ENCODE measurements at regions not wholly inside any gene's neighbourhood (a gene's known extent, or its start where the extent isn't known, plus 50 kb on each side); places are given as distances from the start of the nearest gene placed in this dataset.

DNA sequence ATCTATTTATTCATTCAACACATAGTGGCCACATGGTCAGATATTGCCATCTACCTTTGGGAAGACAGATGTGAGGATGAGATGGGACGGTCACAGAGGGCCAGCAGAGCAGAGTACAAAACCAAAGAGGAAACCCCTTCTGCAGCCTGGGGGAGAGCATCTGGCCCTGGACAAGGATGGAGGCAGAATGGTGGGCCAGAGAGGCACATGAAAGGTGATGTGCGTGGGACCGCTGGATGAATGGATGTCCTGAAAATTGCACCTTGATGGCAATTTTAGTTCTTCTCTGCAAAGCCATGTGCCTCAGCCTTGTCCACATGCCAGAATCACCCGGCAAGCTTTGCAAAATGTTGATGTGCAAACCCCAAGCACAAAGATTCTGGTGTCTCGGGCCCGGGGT is 77.4 kb upstream of the CD93 start:
- no peak for DNase-seq

DNA sequence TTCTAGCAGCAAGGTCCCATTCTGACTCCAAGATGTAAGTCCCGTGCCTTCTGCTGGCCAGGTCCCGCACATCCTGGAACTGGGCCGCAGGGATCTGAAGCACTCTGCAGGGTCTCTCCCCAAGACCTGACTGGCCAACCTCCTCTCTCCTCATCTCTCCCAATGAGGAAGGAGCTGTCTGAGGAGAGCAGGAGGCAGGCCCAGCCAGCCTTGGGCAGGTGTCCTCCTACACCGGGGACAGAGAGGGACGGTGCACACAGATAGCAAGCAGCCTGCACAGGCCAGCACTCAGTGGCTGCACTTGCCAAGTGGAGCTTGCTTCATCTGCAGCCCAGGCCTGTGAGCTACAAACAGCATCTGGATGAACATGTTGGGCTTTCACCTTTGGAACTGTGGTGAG is 76.8 kb upstream of the CD93 start:
- DNase-seq, result no peak

GRCh38 chr20:23161968-23162696 is 76.0 kb upstream of the CD93 start:
- peak; percentile 97 for DNase-seq

- no peak for DNase-seq
Measured at GRCh38 chr20:23161244-23161891, 75.2 kb upstream of the CD93 start.

DNA sequence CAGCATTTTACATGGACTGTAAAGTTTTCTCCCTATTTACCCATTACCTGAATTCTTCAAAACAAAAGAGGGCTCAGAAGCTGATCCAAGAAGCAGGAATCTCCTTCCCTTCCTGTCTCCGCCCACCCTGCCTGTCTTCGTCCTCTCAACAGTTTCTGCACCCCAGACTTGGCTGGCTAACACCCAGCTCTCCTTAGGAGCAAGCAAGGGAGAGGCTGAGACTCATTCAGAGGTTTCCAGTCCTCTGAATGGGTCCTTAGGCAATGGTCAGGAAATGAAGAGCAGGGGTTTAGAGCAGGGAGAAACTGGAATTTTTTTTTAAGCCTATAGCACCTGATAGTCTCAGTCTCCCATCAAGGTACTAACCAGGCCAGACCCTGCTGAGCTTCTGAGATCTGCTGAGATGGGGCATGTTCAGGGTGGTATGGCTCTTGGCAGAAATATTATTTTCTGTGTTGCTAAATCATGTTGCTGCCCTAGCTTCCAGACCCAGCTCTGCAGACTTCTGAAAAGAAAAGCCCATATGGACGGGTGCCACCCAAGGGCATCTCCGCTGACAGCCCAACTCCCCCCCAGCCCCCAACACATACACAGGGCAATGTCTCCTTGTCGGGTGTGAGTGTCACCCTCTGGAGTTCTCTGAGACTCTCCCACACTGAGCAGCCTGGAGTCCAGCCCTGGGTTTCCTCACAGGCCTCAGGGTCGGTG is 74.6 kb upstream of the CD93 start:
- no peak for DNase-seq

DNA sequence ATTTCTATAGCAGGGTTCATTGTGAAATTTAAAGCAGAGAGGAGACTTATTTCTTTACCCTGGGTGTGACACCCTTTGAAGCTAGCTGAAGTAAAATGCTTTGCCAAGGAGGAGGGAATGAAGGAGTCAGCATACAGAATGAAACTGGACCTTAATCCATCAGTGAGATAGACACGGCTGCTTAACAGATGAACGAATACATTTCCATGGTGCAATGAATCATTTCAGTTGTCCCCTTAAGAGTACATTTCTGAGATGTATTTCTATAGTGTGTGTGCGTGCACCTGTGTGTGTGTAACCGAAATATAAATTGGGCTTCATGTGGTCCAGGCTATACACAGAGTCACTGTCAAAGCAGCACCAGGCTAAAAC is 73.8 kb upstream of the CD93 start:
- DNase-seq, result no peak

DNA sequence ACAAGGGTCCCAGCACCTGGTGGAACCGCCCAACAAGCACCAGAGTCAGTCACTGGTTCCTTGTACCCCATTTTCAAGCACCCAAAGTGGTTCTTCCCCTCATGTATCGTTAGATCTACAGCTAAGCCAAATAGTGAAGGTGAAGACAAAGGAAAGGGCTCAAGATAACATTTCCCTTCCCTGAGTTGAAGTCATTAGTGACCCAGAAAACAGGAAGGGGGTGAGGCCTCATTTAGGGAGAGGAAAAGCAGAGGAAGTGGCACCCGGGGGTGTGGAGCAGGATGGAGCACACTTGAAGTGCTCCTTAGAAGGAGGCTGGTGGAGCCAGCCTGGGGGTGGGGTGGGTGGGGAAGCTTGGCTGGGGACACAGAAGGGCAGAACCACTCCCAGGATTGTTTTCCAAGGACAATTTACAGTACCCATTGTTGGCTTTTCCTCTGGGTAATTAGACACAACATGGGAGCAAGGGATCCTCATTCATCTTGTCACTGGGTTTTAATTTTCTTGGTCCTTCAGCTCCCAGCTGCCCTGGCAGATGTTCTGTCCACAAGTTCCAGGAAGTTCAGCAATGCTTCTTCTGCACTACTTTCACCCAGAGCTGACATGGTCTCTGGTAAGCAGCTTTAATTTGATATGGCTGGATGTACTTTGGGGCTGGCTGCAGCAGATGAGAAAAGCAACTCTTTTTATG is 73.3 kb upstream of the CD93 start:
- peak; percentile 82 for DNase-seq

DNA sequence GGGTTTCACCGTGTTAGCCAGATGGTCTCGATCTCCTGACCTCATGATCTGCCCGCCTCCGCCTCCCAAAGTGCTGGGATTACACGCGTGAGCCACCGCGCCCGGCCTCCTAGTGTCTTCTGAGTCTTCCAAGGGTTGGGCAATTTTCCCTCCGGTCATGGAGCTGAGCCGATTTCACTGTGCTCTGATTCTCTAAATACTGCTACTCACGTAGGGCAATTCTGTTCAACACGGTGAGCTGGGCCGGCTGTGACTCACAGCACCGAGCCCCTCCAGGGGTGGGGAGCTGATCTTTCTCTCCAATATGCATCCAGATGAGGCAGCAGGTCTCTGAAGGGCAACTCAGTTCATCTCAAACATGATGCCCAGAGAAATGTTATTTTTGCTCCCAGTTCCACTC is 71.6 kb upstream of the CD93 start:
- no peak for DNase-seq

DNA sequence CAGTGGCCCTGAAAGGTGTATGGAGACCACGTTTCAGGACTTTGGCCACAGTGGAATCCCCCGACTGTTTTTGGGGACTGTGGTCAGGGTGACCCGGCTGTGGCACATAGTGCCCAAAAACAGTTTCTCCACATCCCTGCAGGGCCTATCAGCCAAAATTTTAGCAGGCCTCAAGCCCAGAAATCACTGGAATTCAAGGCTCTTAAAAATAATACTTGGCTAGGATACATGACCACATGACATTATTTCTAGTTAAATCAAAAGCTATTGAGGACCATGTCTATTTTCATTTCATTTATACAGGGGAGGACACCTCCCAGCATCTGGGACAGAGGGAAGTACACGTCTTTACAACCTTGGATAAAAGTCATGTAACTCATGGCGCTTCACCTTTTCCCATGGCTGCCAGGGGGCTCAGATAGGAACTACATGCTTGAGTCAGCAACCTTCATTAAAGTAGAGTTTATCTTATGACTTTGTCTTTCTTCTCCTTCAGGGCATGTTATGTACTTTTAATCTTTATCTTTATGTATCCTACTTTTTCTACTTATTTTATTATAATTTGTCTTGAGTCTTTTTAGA is 70.8 kb upstream of the CD93 start:
- DNase-seq, result no peak

- DNase-seq, result no peak
Measured at GRCh38 chr20:23156170-23156841, 70.2 kb upstream of the CD93 start.

- DNase-seq, result no peak
Measured at GRCh38 chr20:23155141-23155590, 69.0 kb upstream of the CD93 start.

DNA sequence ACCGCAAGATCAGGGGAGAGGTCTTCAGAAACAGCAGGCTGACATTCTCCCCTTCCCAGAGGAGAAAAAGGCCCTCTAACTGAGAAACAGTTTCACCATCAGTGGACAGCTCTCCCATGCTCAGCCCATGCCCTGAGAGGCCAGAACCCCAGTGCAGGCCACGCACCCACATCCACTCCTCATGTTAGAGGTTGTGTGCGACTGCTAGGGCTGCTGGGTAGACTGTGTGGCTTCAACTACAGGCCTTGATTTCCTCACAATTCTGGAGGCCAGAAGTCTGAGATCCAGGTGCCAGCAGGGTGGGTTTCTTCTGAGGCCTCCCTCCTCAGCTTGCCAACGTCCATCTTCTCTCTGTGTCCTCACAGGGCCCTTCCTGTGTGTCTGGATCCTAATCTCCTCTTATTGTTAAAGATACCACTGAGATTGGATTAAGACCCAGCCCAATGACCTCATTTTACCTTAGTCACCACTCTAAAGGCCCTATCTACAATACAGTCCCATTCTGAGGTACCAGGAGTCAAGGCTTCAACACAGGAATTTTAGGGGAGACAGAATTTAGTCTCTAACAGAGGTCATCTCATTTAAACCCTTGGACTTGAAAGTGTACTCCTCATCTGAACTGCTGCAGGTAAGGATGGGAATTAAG is 67.7 kb upstream of the CD93 start:
- no peak for DNase-seq

GRCh38 chr20:23152902-23153301 is 66.8 kb upstream of the CD93 start:
- no peak for DNase-seq

DNA sequence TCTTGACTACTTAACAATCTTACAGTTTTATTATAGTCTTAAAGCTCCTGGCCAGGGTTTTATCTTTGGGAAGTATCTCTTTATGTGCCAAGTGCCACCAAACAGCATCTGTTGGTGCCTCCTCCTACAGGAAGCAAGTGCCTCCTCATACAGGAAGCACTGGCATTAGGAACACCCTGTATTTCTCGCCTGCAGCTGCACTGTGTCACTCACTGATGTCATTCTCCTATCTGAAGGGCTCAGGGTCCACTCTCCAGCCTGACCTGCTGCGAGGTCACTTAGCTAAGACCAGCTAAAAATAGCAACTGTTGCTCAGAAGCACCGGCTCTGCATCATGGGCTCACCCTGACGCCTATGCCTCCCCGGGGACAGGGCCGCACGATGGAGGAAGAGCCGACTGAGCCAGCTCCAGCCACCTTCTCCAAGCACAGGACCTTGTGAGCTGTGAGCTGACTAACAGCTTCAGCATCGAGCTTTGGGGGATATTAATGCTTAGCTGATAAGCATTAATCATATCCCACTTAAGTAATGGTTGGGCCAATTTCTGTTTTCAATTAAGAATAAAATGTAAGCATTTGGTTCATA is 66.3 kb upstream of the CD93 start:
- no peak for DNase-seq

- DNase-seq, result no peak
Measured at GRCh38 chr20:23151885-23152284, 65.8 kb upstream of the CD93 start.

GRCh38 chr20:23151008-23151703 is 65.0 kb upstream of the CD93 start:
- DNase-seq, result no peak

DNA sequence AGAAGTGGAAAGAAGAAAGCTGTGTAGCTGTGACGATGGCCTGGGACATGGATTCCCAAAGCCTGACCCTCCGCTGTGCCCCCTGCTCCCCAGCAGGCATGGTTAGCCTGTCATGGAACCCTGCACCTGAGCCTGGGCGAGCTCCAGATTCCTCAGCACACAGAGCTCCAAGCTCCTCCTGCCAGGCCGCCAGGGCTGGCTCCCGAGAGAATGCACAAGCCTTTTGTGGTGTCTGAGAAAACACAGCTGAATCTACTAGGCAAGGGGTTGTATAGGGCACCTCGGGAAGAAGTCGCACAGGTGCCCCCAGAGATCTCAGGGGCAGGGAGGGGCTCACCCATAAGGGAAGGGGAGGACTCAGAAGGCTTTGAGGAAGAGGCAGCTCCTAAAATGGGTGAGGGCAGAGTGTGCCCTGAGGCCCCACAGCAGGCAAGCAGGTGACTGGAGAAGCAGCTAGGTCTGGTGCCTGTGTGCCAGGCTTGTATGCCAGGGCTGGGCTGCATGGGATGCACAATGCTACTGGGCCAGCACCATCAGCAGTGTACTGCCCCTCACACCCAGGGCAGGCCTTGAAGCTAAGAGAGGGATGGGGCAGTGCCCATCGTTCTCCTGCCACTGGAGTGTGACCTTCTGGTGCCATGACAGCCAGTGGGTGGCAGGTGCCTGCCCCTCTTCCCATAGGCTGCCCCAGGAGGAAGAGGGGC is 64.3 kb upstream of the CD93 start:
- DNase-seq, result no peak

- DNase-seq, result no peak
Measured at GRCh38 chr20:23149623-23150279, 63.6 kb upstream of the CD93 start.

- DNase-seq, result no peak
Measured at GRCh38 chr20:23148731-23149570, 62.8 kb upstream of the CD93 start.
